ENCODE measurements at regions not wholly inside any gene's neighbourhood (a gene's known extent, or its start where the extent isn't known, plus 50 kb on each side); places are given as distances from the start of the nearest gene placed in this dataset.

- TF ChIP-seq, protein P1, sequence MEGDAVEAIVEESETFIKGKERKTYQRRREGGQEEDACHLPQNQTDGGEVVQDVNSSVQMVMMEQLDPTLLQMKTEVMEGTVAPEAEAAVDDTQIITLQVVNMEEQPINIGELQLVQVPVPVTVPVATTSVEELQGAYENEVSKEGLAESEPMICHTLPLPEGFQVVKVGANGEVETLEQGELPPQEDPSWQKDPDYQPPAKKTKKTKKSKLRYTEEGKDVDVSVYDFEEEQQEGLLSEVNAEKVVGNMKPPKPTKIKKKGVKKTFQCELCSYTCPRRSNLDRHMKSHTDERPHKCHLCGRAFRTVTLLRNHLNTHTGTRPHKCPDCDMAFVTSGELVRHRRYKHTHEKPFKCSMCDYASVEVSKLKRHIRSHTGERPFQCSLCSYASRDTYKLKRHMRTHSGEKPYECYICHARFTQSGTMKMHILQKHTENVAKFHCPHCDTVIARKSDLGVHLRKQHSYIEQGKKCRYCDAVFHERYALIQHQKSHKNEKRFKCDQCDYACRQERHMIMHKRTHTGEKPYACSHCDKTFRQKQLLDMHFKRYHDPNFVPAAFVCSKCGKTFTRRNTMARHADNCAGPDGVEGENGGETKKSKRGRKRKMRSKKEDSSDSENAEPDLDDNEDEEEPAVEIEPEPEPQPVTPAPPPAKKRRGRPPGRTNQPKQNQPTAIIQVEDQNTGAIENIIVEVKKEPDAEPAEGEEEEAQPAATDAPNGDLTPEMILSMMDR (IDR thresholded peaks at IDR 0.05), result no peak
- TF ChIP-seq POLR2AphosphoS5 (IDR thresholded peaks at IDR 0.05) (no peak), POLR2A (IDR thresholded peaks at IDR 0.05) (no peak)
These were observed 69.5 kb upstream of the BLTP1 start for GRCh38 chr4:122082661-122083060.
